Activated CD8-positive, alpha-beta memory T cell treated with anti-CD3 and anti-CD28 coated beads for 4 hours (primary cell): ENCODE measurements at regions not wholly inside any gene's neighbourhood (a gene's known extent, or its start where the extent isn't known, plus 50 kb on each side); places are given as distances from the start of the nearest gene placed in this dataset.

Experiments
- DNase-seq, 2 donors: peaks; one replicate each; pipeline ENCODE4 v3.0.0-alpha.2; 2020; ENCODE audit warnings: low read depth in 2 of 2

- no peak for DNase-seq
These were observed 422.1 kb downstream of the EPM2A start for GRCh38 chr6:145313041-145313855.

GRCh38 chr6:145315982-145316600, 419.2 kb downstream of the EPM2A start:
- no peak for DNase-seq

GRCh38 chr6:145318952-145319351, 416.4 kb downstream of the EPM2A start:
- DNase-seq: no peak

GRCh38 chr6:145319605-145320004, 415.7 kb downstream of the EPM2A start:
- no peak for DNase-seq

- no peak for DNase-seq
These were observed 411.7 kb downstream of the EPM2A start for GRCh38 chr6:145323646-145324045.

GRCh38 chr6:145327586-145327985, 407.7 kb downstream of the EPM2A start:
- DNase-seq: no peak

GRCh38 chr6:145329257-145329656, 406.1 kb downstream of the EPM2A start:
- DNase-seq: no peak

- no peak for DNase-seq
These were observed 404.3 kb downstream of the EPM2A start for GRCh38 chr6:145331066-145331465.

- DNase-seq: no peak
These were observed 403.3 kb downstream of the EPM2A start for GRCh38 chr6:145332011-145332410.

- DNase-seq: no peak
These were observed 399.2 kb downstream of the EPM2A start for GRCh38 chr6:145336119-145336518.

GRCh38 chr6:145339089-145339488, 396.2 kb downstream of the EPM2A start:
- DNase-seq: no peak

GRCh38 chr6:145340256-145340655, 395.1 kb downstream of the EPM2A start:
- no peak for DNase-seq

- no peak for DNase-seq
These were observed 390.2 kb downstream of the EPM2A start for GRCh38 chr6:145345094-145345493.

- no peak for DNase-seq
These were observed 388.1 kb downstream of the EPM2A start for GRCh38 chr6:145347216-145347615.

- no peak for DNase-seq
These were observed 385.3 kb downstream of the EPM2A start for GRCh38 chr6:145349950-145350510.

- DNase-seq: no peak
These were observed 384.4 kb downstream of the EPM2A start for GRCh38 chr6:145350928-145351327.

GRCh38 chr6:145352382-145353080, 382.8 kb downstream of the EPM2A start:
- DNase-seq: no peak

GRCh38 chr6:145360865-145361264, 374.5 kb downstream of the EPM2A start:
- DNase-seq: no peak

GRCh38 chr6:145367149-145367548, 368.2 kb downstream of the EPM2A start:
- no peak for DNase-seq

GRCh38 chr6:145368075-145368474, 367.2 kb downstream of the EPM2A start:
- DNase-seq: no peak

GRCh38 chr6:145370559-145370958, 364.8 kb downstream of the EPM2A start:
- DNase-seq: no peak

- no peak for DNase-seq
These were observed 362.6 kb downstream of the EPM2A start for GRCh38 chr6:145372671-145373151.
